H9 (cell line): ENCODE measurements at regions not wholly inside any gene's neighbourhood (a gene's known extent, or its start where the extent isn't known, plus 50 kb on each side); places are given as distances from the start of the nearest gene placed in this dataset.
A peak's percentile ranks its signal among the peaks of the same experiment; 100 is the strongest.

Experiments
- DNase-seq: peaks from one replicate; pipeline ENCODE4 v3.0.0-alpha.2; 2017
- H2AFZ ChIP-seq: one replicate; pipeline ENCODE4 v1.6.1; 2013; ENCODE audit warnings: mild to moderate bottlenecking, low read length, control low read depth, moderate library complexity
- H2AK5ac ChIP-seq: 2 replicates; pipeline ENCODE4 v1.6.1; 2013; ENCODE audit warnings: low read length, control low read depth, mixed read lengths; ENCODE audit not compliant: insufficient read length
- H2BK120ac ChIP-seq: one replicate; pipeline ENCODE4 v1.6.1; 2013; ENCODE audit warnings: low read depth, mild to moderate bottlenecking, low read length, control low read depth, inconsistent platforms; ENCODE audit not compliant: poor library complexity, severe bottlenecking
- H2BK12ac ChIP-seq: 2 replicates; pipeline ENCODE4 v1.6.1; 2013; ENCODE audit warnings: low read length, control low read depth, mixed read lengths, low read depth; ENCODE audit not compliant: insufficient read length
- H2BK15ac ChIP-seq: 2 replicates; pipeline ENCODE4 v1.6.1; 2013; ENCODE audit warnings: low read depth, low read length, control low read depth
- H2BK20ac ChIP-seq: one replicate; pipeline ENCODE4 v1.6.1; 2013; ENCODE audit warnings: low read depth, mild to moderate bottlenecking, low read length, control low read depth, inconsistent platforms; ENCODE audit not compliant: poor library complexity, severe bottlenecking
- H2BK5ac ChIP-seq: 2 replicates; pipeline ENCODE4 v1.6.1; 2013; ENCODE audit warnings: low read length, control low read depth, mixed read lengths; ENCODE audit not compliant: insufficient read length
- H3K14ac ChIP-seq: 2 replicates; pipeline ENCODE4 v1.6.1; 2013; ENCODE audit warnings: low read length, control low read depth; ENCODE audit not compliant: insufficient read depth
- H3K18ac ChIP-seq: 2 replicates; pipeline ENCODE4 v1.6.1; 2013; ENCODE audit warnings: low read depth, mild to moderate bottlenecking, mixed read lengths, low read length, control low read depth; ENCODE audit not compliant: insufficient read length
- H3K23ac ChIP-seq: 2 replicates; pipeline ENCODE4 v1.6.1; 2013; ENCODE audit warnings: low read length, control low read depth, mixed read lengths, low read depth; ENCODE audit not compliant: insufficient read length
- H3K23me2 ChIP-seq: 2 replicates; pipeline ENCODE4 v1.6.1; 2013; ENCODE audit warnings: low read depth, mild to moderate bottlenecking, mixed read lengths, low read length, control low read depth; ENCODE audit not compliant: insufficient read length, poor library complexity, severe bottlenecking
- H3K27ac ChIP-seq: 2 replicates; pipeline ENCODE4 v1.5.1; 2013; ENCODE audit warnings: low read length, control low read depth, mixed read lengths, low read depth; ENCODE audit not compliant: insufficient read length
- H3K27me3 ChIP-seq: 2 replicates; pipeline ENCODE4 v1.6.1; 2013; ENCODE audit warnings: low read length, control low read depth, inconsistent platforms; ENCODE audit not compliant: insufficient read depth
- H3K4ac ChIP-seq: 2 replicates; pipeline ENCODE4 v1.6.1; 2013; ENCODE audit warnings: low read depth, mild to moderate bottlenecking, control low read depth, inconsistent platforms, low read length, moderate library complexity
- H3K4me1 ChIP-seq: 2 replicates; pipeline ENCODE4 v1.6.1; 2013; ENCODE audit warnings: low read length, control low read depth, inconsistent platforms; ENCODE audit not compliant: insufficient read depth
- H3K4me2 ChIP-seq: 2 replicates; pipeline ENCODE4 v1.6.1; 2013; ENCODE audit warnings: low read length, control low read depth, mixed read lengths; ENCODE audit not compliant: insufficient read length, insufficient read depth
- H3K56ac ChIP-seq: 2 replicates; pipeline ENCODE4 v1.6.1; 2013; ENCODE audit warnings: low read depth, mild to moderate bottlenecking, mixed read lengths, low read length, control low read depth; ENCODE audit not compliant: insufficient read length
- H3K79me1 ChIP-seq: 2 replicates; pipeline ENCODE4 v1.6.1; 2013; ENCODE audit warnings: low read depth, mild to moderate bottlenecking, moderate library complexity, low read length, control low read depth, inconsistent platforms; ENCODE audit not compliant: insufficient read depth, poor library complexity, severe bottlenecking
- H3K79me2 ChIP-seq: 2 replicates; pipeline ENCODE4 v1.6.1; 2013; ENCODE audit warnings: low read length, control low read depth, inconsistent platforms; ENCODE audit not compliant: insufficient read depth
- H3K9ac ChIP-seq: 2 replicates; pipeline ENCODE4 v1.6.1; 2013; ENCODE audit warnings: low read length, control low read depth, mixed read lengths; ENCODE audit not compliant: insufficient read length; ENCODE audit errors: extremely low read depth
- H3K9me3 ChIP-seq: one replicate; pipeline ENCODE4 v1.6.1; 2013; ENCODE audit warnings: low read depth, low read length, inconsistent platforms; ENCODE audit not compliant: control insufficient read depth
- H3T11ph ChIP-seq: one replicate; pipeline ENCODE4 v1.6.1; 2013; ENCODE audit warnings: mild to moderate bottlenecking, low read length, control low read depth, inconsistent platforms
- H4K20me1 ChIP-seq: one replicate; pipeline ENCODE4 v1.6.1; 2013; ENCODE audit not compliant: control insufficient read depth, insufficient read length, insufficient read depth
- H4K5ac ChIP-seq: 2 replicates; pipeline ENCODE4 v1.6.1; 2013; ENCODE audit warnings: low read depth, mild to moderate bottlenecking, mixed read lengths, low read length, control low read depth; ENCODE audit not compliant: insufficient read length
- H4K8ac ChIP-seq: replicated peaks from 2 replicates; pipeline ENCODE4 v1.6.1; 2013; ENCODE audit warnings: low read length, control low read depth, mixed read lengths, low read depth; ENCODE audit not compliant: insufficient read length
- H4K91ac ChIP-seq: 2 replicates; pipeline ENCODE4 v1.6.1; 2013; ENCODE audit warnings: low read depth, mild to moderate bottlenecking, moderate library complexity, mixed read lengths, low read length, control low read depth; ENCODE audit not compliant: insufficient read length
- H3K27ac Mint-ChIP-seq, 3 experiments: 2 replicates in 2 of 3; 3 replicates in 1 of 3; pipeline ENCODE4 v1.8.0; 2020 to 2021; ENCODE audit warnings: mixed read lengths in 3 of 3, mild to moderate bottlenecking in 1 of 3, moderate library complexity in 1 of 3
- H3K27me3 Mint-ChIP-seq: 2 replicates; pipeline ENCODE4 v1.8.0; 2021; ENCODE audit warnings: low read depth, mild to moderate bottlenecking, moderate library complexity, mixed read lengths
- H3K36me3 Mint-ChIP-seq, 3 experiments: 2 replicates in 2 of 3; 3 replicates in 1 of 3; pipeline ENCODE4 v1.8.0; 2020 to 2021; ENCODE audit warnings: low read depth in 3 of 3, mixed read lengths in 3 of 3; ENCODE audit not compliant: insufficient read depth in 1 of 3
- H3K4me1 Mint-ChIP-seq, 2 experiments: 2 replicates each; pipeline ENCODE4 v1.8.0; 2020; ENCODE audit warnings: mixed read lengths in 2 of 2
- H3K4me3 Mint-ChIP-seq, 2 experiments: 2 replicates in 1 of 2; 3 replicates in 1 of 2; pipeline ENCODE4 v1.8.0; 2020 to 2021; ENCODE audit warnings: mild to moderate bottlenecking in 2 of 2, mixed read lengths in 2 of 2, moderate library complexity in 1 of 2
- H3K9me3 Mint-ChIP-seq, 2 experiments: 2 replicates in 1 of 2; 3 replicates in 1 of 2; pipeline ENCODE4 v1.8.0; 2020; ENCODE audit warnings: mild to moderate bottlenecking in 2 of 2, mixed read lengths in 2 of 2, moderate library complexity in 1 of 2
- WGBS: extraction: QIAGEN DNeasy Blood & Tissue Kit; methylation state at CpG from one replicate; pipeline ENCODE4 v1.1.7; 2013; ENCODE audit warnings: missing lambda C conversion rate, low lambda C conversion rate, mixed read lengths; ENCODE audit not compliant: insufficient read length; ENCODE audit errors: extremely low coverage; 5-methylcytosine and 5-hydroxymethylcytosine counted together
- TF ChIP-seq, protein P1 (sequence below): fragments of 200-600 bp; sonication (generic); conservative IDR thresholded peaks from 3 replicates; pipeline ENCODE4 v1.8.0; 2021; ENCODE audit warnings: antibody characterized with exemption, mild to moderate bottlenecking

DNA sequence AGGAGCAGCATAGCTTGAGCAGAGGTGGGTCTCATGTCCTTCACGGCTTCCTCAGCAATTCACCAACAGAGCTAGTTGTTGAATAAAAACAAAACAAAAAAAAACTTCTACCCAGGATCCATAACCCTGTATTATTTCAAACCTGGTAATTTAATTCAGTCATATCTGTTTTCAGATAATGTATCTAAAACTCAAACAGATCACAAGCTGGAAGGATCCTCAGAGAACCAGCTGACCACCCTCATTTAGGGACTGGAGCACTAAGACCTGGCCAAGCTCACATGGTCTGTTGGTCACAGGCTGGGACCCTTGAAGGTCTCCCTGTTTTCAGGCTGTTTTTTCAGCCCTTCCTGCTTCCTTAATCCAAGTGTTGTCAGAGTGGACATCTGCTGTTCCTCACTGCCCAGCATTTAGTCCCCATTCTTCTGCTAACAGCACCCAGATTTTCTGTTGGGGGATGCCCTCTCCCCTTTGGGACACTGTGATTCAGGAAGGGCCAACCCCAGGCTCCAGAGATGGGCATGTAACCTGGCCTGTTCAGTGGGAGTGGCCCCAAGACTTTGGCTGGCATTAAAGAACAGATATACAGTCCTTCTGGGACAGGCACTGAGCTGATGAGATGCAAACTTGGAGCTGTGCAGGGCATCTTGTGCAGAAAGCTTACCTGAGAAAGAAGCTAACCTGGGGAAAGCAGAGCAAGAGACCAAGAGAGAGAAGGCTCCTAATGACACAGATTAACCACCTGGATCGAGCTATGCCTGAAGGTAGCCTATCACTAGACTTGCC is 78.8 kb upstream of the SPATA12 start:
- no peak overlapping the region for H3K27ac ChIP-seq
- H3K18ac ChIP-seq: no peak overlapping the region
- no peak overlapping the region for H3K23ac ChIP-seq
- H4K20me1 ChIP-seq: no peaks in the 10 kb centered on the region
- Mint-ChIP-seq H3K36me3 (no peaks in the 10 kb centered on the region), H3K4me1 (peaks cover 11 to 15% of the 10 kb centered on the region in 2 experiments), H3K27me3 (no peaks in the 10 kb centered on the region), H3K27ac (peak overlapping the region in 1 of 3 experiments; percentile 35; a peak in 1 of 7 replicates), H3K9me3 (no peaks in the 10 kb centered on the region), H3K4me3 (no peak overlapping the region)
- no peak overlapping the region; the same call in 1 of the 2 replicates for H3K14ac ChIP-seq
- no peaks in the 10 kb centered on the region; the same call in 1 of the 2 replicates for H3K4me1 ChIP-seq
- no peak overlapping the region for H2BK12ac ChIP-seq
- no peak for DNase-seq
- no peak overlapping the region for H3K4me2 ChIP-seq
- H3K79me2 ChIP-seq: no peaks in the 10 kb centered on the region
- no CpG with 5 or more reads among the region's 2 CpGs for WGBS
- H2BK5ac ChIP-seq: no peak overlapping the region
- no peaks in the 10 kb centered on the region for H3K79me1 ChIP-seq
- H4K5ac ChIP-seq: no peak overlapping the region
- H2BK15ac ChIP-seq: no peak overlapping the region
- H3K4ac ChIP-seq: no peak overlapping the region
- H2BK20ac ChIP-seq: no peak overlapping the region
- no peak overlapping the region for H4K91ac ChIP-seq
- no peak overlapping the region for H4K8ac ChIP-seq
- H2AK5ac ChIP-seq: no peak overlapping the region
- H3K9ac ChIP-seq: no peak overlapping the region
- TF ChIP-seq, protein P1, sequence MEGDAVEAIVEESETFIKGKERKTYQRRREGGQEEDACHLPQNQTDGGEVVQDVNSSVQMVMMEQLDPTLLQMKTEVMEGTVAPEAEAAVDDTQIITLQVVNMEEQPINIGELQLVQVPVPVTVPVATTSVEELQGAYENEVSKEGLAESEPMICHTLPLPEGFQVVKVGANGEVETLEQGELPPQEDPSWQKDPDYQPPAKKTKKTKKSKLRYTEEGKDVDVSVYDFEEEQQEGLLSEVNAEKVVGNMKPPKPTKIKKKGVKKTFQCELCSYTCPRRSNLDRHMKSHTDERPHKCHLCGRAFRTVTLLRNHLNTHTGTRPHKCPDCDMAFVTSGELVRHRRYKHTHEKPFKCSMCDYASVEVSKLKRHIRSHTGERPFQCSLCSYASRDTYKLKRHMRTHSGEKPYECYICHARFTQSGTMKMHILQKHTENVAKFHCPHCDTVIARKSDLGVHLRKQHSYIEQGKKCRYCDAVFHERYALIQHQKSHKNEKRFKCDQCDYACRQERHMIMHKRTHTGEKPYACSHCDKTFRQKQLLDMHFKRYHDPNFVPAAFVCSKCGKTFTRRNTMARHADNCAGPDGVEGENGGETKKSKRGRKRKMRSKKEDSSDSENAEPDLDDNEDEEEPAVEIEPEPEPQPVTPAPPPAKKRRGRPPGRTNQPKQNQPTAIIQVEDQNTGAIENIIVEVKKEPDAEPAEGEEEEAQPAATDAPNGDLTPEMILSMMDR: no peak
- no peaks in the 10 kb centered on the region for H3K27me3 ChIP-seq
- H2BK120ac ChIP-seq: no peak overlapping the region
- no peak overlapping the region for H2AFZ ChIP-seq
- no peak overlapping the region for H3K56ac ChIP-seq
- H3T11ph ChIP-seq: no peak overlapping the region
- no peaks in the 10 kb centered on the region for H3K9me3 ChIP-seq
- H3K23me2 ChIP-seq: no peaks in the 10 kb centered on the region
